Dedifferentiated amniotic fluid mesenchymal stem cell (primary cell): ENCODE measurements at regions not wholly inside any gene's neighbourhood (a gene's known extent, or its start where the extent isn't known, plus 50 kb on each side); places are given as distances from the start of the nearest gene placed in this dataset.

Experiments
- DNase-seq: peaks from one replicate; pipeline ENCODE4 v3.0.0-alpha.2; 2016; ENCODE audit errors: extremely low spot score

GRCh38 chr6:156309017-156309416 lies 468.2 kb upstream of the ARID1B start:
- DNase-seq = no peak

DNA sequence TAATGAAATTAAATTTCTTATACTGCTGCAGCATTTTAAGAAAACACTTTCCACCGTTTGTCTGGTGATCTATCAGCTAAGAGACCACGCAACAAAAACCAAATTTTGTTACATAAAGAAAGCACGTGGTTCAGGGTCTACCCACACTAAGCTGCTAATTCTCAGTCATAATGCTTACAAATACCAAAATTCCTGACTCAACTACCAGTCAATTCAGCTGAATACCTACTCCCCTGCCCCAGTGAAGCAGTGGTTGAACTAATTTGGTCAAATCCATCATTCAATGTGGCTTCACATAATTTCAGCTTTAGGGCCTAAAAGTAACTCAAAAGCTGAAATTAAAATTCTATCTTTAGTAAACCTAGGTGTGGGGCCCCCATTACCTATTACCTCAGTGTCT lies 468.6 kb upstream of the ARID1B start:
- DNase-seq = no peak

DNA sequence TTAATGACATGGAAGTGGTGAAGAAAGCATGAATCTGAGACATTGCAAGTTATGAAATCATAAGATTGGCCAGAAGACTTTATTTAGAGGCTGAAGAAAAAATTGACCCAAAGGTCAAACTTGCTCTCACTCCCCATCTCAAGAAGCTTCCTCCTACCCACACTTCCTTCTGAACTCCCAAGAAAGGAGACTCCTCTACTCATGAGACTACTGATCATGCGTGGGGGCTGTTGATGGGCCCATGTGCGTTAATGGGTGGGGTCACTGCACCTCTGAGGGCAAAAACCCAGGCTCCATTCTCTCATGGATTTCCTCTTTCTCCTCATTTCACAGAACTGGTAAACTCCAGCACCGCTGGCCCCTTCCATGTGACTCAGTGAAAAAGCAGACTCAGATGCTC lies 470.6 kb upstream of the ARID1B start:
- no peak for DNase-seq

GRCh38 chr6:156283091-156283490 lies 494.1 kb upstream of the ARID1B start:
- no peak for DNase-seq

DNA sequence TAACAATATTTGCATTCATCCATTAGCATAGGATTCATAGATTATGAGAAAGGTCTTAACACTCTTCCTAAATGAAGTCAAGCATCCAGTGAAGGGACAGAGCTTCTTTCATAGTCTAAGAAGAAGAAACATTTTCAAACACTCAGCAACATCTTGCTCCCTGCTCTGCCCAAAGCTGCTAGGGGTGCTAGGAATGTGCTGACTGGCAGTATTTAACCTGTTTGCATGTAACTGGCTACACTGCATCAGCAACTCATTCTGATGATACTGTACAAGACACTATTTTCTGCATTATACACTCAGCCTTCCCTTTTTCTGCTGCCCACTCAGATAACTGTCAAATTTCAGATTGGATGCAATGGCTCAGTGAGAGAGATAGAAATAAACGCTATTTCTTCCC lies 495.1 kb upstream of the ARID1B start:
- DNase-seq = no peak

GRCh38 chr6:156281266-156281665 lies 495.9 kb upstream of the ARID1B start:
- no peak for DNase-seq

DNA sequence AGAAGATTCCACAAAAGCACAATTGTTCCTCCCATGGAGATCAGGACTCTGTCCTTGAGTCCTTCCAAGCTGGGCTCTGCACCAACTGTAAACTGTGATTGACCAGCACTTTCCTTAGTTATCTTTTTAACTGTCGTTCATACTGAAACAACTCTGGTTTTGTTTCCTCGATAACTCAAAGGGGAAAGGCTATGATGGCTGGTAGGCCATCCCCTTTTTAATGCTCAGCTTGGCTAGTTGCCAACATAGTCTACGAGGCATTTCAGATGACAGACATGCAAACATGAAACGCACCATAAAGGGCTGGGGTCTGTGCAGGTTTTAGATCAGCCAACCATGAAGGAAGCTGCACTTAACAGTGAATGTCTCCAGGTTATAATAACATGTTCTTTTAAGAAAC lies 497.1 kb upstream of the ARID1B start:
- DNase-seq = no peak

DNA sequence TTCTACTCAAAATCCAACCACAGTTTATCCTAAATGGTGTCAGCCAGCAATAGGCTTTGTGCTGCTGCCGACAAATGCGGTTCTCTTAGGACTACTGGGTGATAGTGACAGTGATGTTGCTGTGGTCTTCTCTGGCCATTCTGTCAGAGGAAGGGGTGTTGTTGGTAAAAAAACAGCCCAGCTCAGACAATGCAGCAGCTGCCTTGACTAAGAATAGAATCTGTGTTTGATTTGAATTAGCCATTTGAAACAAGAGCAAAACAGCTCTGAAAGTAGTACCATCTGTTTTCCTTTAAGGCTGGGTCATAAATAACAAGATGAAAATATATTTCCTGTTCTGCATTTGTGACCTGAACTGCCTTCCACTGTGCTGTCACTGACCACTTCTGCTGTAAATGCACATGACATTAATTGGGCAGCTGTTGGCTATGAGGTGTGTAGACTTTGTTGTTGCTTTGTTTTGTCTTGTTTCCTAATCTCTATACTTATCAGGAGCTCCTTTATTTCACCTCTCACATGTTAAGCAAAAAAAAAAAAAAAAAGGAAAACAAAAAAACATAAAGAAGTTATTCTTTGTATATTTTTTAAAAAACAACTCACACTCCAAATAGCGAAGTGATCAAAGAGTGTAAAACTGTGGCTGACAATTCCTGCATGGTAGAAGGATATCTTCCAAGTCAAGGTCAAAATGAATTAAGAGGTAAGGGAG lies 497.8 kb upstream of the ARID1B start:
- no peak for DNase-seq

GRCh38 chr6:156273065-156273711 lies 504.0 kb upstream of the ARID1B start:
- DNase-seq = no peak

DNA sequence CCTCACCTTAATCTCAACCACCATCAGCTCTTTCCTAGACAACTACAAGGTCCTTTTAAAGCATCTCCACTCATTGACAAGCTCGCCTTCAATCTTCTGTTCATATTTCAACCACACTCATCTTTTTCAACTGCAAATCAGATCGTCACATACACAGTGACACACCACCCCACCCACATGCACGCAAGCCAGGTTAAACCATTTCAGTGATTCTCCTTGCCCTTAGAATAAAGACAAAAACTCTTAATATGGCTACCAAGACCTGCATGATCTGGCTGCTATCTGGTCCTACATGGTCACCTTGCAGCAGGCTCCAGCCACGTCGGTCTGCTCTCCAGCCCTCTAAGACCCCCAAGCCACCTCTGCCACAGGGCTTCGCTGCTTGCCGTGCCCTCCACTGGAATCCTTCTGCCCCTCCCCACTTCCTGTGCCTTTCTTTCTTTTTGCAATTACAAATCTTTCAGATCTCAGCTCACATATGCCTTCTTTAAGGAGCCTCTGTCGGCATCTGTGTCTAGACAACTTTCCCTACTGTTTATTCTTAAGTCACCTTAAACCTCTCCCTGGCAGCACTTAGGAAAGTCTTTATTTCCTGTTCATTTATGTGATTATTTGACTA lies 507.3 kb upstream of the ARID1B start:
- DNase-seq = no peak

DNA sequence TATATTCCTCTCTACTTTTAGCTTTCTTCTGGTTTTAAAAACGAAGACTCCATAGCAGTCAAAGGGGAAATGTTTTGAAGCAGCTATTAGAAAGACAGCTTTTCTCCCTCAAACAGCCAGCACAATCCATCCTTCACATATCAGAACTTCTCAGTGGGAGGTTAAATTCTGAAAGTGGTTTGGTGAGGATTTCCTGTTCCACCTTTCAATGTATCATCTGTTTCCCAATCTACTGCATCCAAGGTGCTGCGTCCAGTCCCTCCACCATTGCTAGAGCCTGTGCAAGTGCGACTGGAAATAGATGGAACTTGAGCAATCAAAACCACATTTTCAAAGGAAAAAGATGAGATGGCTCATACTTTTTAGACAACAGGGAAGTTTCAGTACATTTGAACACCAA lies 508.3 kb upstream of the ARID1B start:
- no peak for DNase-seq

DNA sequence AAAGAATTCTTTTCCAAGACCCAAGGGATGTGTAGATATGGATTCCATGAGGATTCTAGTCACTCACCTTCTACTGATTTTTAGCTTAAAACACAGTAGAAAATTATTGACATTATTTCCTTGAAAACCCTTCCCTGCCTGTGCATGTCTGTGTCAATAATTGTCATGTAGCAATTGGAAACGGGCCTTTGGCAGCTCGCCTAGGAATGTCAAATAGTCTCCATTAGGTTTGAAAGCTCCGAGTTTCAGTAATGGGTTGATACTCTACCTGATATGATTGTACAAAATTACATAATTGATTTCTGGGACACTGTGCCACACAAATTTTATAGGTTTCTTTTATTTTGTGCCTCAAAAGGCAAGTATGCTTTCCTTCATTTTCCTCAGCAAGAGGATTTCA lies 515.2 kb upstream of the ARID1B start:
- DNase-seq = no peak

GRCh38 chr6:156260815-156261214 lies 516.4 kb upstream of the ARID1B start:
- DNase-seq = no peak

- no peak for DNase-seq
Observed at GRCh38 chr6:156258981-156259380, 518.2 kb upstream of the ARID1B start.

DNA sequence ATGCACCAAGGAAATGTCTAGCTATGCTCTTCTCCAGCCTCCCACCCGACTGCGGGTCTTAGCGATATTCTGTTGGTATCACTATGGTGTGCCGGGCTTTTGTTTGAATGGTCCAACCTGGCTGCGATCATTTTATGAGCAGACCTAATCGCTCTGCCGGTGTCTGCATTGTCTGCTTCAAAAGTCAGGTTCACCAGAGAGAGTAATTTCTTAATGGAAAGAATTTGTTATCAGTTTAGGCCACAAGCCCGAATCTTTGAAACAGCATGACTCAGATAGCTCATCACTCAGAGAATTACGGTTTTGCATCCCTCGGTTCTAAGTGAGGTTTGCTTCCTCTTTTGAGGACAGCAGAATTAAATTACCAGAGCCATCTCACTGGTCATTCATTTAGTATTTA lies 521.0 kb upstream of the ARID1B start:
- DNase-seq = no peak

DNA sequence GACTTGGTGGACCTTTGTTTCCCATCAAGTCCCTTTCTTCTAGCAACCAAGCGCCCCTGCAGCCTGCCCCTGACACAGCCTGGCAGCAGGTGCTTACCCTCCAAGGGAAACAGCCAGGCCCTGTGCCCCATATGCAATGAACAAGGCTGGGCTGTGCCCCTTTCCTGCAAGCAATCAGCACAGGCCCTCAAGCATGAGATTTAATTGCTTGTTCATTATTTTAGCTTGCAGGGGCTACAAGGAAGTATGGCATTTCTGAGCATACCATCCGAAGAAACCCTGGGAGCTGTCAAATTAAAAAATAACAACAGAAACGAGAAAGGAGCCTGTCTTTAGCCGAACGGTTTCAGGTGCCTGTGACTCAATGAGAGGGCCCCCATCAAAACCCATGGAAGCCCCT lies 522.9 kb upstream of the ARID1B start:
- no peak for DNase-seq

DNA sequence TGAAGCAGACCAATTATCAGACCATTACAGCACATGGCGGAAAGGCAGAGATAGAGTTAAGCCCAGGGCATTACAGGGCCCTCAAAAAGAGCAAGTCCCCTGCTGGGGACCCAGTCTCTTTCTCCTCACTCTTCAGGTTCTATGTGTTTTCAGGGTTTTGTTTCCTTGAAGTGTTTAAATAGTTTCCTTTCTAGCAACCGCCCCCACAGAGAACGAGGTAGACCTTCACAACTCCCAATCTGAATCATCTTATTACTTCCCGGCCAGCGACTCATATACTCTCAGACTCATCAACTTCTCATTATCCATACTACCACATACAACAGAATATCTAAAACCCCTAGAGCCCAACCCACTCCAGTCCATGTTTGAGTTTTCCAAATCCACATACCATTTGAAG lies 526.6 kb upstream of the ARID1B start:
- no peak for DNase-seq

GRCh38 chr6:156242206-156242605 lies 535.0 kb upstream of the ARID1B start:
- no peak for DNase-seq

- no peak for DNase-seq
Observed at GRCh38 chr6:156231026-156231765, 546.0 kb upstream of the ARID1B start.

DNA sequence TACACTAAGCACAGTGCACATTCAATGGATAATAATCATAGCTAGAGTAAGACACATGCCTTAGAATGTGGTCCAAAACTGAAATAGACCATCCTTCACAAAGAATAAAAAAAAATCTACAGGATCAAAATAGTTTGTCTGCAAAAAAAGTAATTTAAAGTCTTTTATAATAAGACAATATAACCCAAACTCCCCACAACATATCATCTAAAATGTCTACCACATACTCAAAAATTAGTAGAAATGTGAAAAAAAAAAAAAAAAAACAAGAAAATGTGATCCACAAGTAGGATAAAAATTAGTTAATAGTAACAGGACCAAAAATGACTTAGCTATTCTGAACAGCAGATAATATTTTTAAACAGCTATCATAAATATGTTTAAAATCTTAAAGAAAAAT lies 557.2 kb upstream of the ARID1B start:
- no peak for DNase-seq

DNA sequence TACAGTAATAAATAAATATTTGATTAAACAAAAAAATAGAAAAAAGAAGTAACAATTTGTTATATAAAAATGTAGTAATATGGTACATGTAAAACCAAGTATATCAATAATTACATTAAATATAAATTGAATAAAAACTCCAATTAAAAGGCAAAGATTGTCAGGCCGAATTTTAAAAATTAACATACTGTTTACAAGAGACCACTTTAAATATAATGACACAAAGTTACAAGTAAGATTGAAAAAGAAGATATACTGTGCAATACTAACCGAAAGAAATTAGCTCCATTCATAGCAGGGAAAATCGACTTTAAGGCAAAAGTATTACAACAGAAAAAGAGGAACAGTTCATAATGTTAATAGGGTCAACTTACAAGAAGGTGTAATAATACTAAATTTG lies 571.5 kb upstream of the ARID1B start:
- no peak for DNase-seq

- no peak for DNase-seq
Observed at GRCh38 chr6:156199182-156199581, 578.0 kb upstream of the ARID1B start.

GRCh38 chr6:156197513-156197912 lies 579.7 kb upstream of the ARID1B start:
- no peak for DNase-seq
